SK-N-SH (cell line): ENCODE measurements at regions not wholly inside any gene's neighbourhood (a gene's known extent, or its start where the extent isn't known, plus 50 kb on each side); places are given as distances from the start of the nearest gene placed in this dataset.

Source experiments
- CTCF ChIA-PET: fragments of 300-600, 350-600 bp; formaldehyde crosslinking; extraction: SDS; loops from one replicate; lab custom pipeline; 2021; lab: Yijun Ruan, JAX
- POLR2A ChIA-PET: fragments of 350-600 bp; sonication (Branson Sonifier 250); formaldehyde crosslinking; extraction: SDS; loops from one replicate; lab custom pipeline; 2020; ENCODE audit warnings: antibody characterized with exemption, inconsistent platforms; lab: Yijun Ruan, JAX
- DNase-seq: peaks from one replicate; pipeline ENCODE4 v3.0.0; 2012
- H2AFZ ChIP-seq: fragments of 200-600 bp; sonication (generic); 2 replicates; pipeline ENCODE4 v1.8.1; 2016; ENCODE audit warnings: antibody characterized with exemption, mild to moderate bottlenecking, low read depth
- H3F3A ChIP-seq: fragments of 200-600 bp; sonication (generic); replicated peaks from 2 replicates; pipeline ENCODE3; 2016; ENCODE audit warnings: antibody characterized with exemption, mild to moderate bottlenecking; ENCODE audit not compliant: insufficient read depth
- H3K27ac ChIP-seq, 2 experiments: fragments of 200-500 bp in 1 of 2; fragments of 200-600 bp in 1 of 2; sonication (Bioruptor generic) in 1 of 2; sonication (generic), shearing (Covaris generic) in 1 of 2; 2 replicates each; pipeline versions ENCODE4 v1.5.1 to v1.6.1; 2014 to 2016; ENCODE audit warnings: low read depth in 2 of 2, inconsistent platforms in 1 of 2, low read length in 1 of 2, mild to moderate bottlenecking in 1 of 2, mixed read lengths in 1 of 2
- H3K27me3 ChIP-seq: fragments of 200-600 bp; sonication (generic), shearing (Covaris generic); 2 replicates; pipeline ENCODE4 v1.6.1; 2016; ENCODE audit warnings: mixed run types; ENCODE audit not compliant: insufficient read depth
- H3K36me3 ChIP-seq, 2 experiments: fragments of 200-500 bp in 1 of 2; fragments of 200-600 bp in 1 of 2; sonication (Bioruptor generic) in 1 of 2; sonication (generic) in 1 of 2; replicated peaks in 1 of 2; 2 replicates each; pipeline versions ENCODE3 to v1.5.1; 2014 to 2016; ENCODE audit warnings: low read length in 1 of 2, mild to moderate bottlenecking in 1 of 2; ENCODE audit not compliant: insufficient read depth in 2 of 2, control insufficient read depth in 1 of 2
- H3K4me1 ChIP-seq, 2 experiments: fragments of 200-500 bp in 1 of 2; fragments of 200-600 bp in 1 of 2; sonication (Bioruptor generic) in 1 of 2; sonication (generic), shearing (Covaris generic) in 1 of 2; 2 replicates each; pipeline versions ENCODE4 v1.5.1 to v1.6.1; 2014 to 2016; ENCODE audit warnings: low read depth in 1 of 2, low read length in 1 of 2, mixed run types in 1 of 2; ENCODE audit not compliant: insufficient read depth in 2 of 2, control insufficient read depth in 1 of 2
- H3K4me2 ChIP-seq: fragments of 200-600 bp; sonication (generic), shearing (Covaris generic); 2 replicates; pipeline ENCODE4 v1.6.1; 2017; ENCODE audit warnings: mixed run types
- H3K4me3 ChIP-seq, 2 experiments: fragments of 200-500 bp in 1 of 2; fragments of 200-600 bp in 1 of 2; sonication (Bioruptor generic) in 1 of 2; sonication (generic), shearing (Covaris generic) in 1 of 2; 2 replicates each; pipeline versions ENCODE4 v1.5.1 to v1.8.1; 2014 to 2016; ENCODE audit warnings: low read depth in 2 of 2, inconsistent platforms in 1 of 2, low read length in 1 of 2, mild to moderate bottlenecking in 1 of 2, mixed read lengths in 1 of 2, moderate library complexity in 1 of 2
- H3K79me2 ChIP-seq: fragments of 200-600 bp; sonication (generic); 2 replicates; pipeline ENCODE4 v1.8.1; 2017; ENCODE audit warnings: mild to moderate bottlenecking; ENCODE audit not compliant: insufficient read depth
- H3K9ac ChIP-seq: fragments of 200-600 bp; sonication (generic); 2 replicates; pipeline ENCODE4 v1.6.1; 2017; ENCODE audit warnings: mixed run types
- H3K9me2 ChIP-seq: fragments of 200-600 bp; sonication (generic); 2 replicates; pipeline ENCODE4 v1.6.1; 2017; ENCODE audit warnings: mixed run types
- H3K9me3 ChIP-seq: fragments of 200-600 bp; sonication (generic); 2 replicates; pipeline ENCODE4 v1.6.1; 2017; ENCODE audit warnings: mixed run types, mild to moderate bottlenecking, moderate library complexity
- H4K20me1 ChIP-seq: fragments of 200-600 bp; sonication (generic); 2 replicates; pipeline ENCODE4 v1.6.1; 2017; ENCODE audit warnings: mild to moderate bottlenecking, mixed run types; ENCODE audit not compliant: insufficient read depth
- CHD2 ChIP-seq: fragments of 150-350 bp; IDR thresholded peaks from 2 replicates; pipeline ENCODE4 v1.6.1; 2018; ENCODE audit warnings: low read length; ENCODE audit not compliant: partially characterized antibody
- EZH2phosphoT487 ChIP-seq: fragments of 200-600 bp; sonication (generic); IDR thresholded peaks from 2 replicates; pipeline ENCODE4 v1.6.1; 2017; ENCODE audit warnings: low read depth, mixed run types, mild to moderate bottlenecking, antibody characterized with exemption, moderate library complexity, borderline replicate concordance
- FOSL2 ChIP-seq: IDR thresholded peaks from 2 replicates; pipeline ENCODE4 v1.4.0; 2012; ENCODE audit warnings: low read depth, mild to moderate bottlenecking, moderate library complexity, borderline replicate concordance
- FOXJ3 ChIP-seq: sonication (generic); formaldehyde crosslinking; IDR thresholded peaks from 2 replicates; pipeline ENCODE4 v1.5.1; 2020; ENCODE audit warnings: mild to moderate bottlenecking, missing genetic modification reagents
- JUND ChIP-seq: IDR thresholded peaks from 2 replicates; pipeline ENCODE4 v1.4.0; 2012
- MXI1 ChIP-seq: IDR thresholded peaks from 2 replicates; pipeline ENCODE4 v1.6.1; 2012; ENCODE audit warnings: mild to moderate bottlenecking, low read depth, low read length, improper control_type of control experiment
- NRF1 ChIP-seq: IDR thresholded peaks from 2 replicates; pipeline ENCODE4 v1.6.1; 2012; ENCODE audit warnings: low read depth, mild to moderate bottlenecking, low read length
- RCOR1 ChIP-seq: fragments of 150-350 bp; IDR thresholded peaks from 2 replicates; pipeline ENCODE4 v1.6.1; 2017; ENCODE audit warnings: antibody characterized with exemption, low read length
- SIN3A ChIP-seq: IDR thresholded peaks from 2 replicates; pipeline ENCODE4 v1.6.1; 2012; ENCODE audit warnings: low read depth, mild to moderate bottlenecking, low read length, moderate library complexity, borderline replicate concordance
- TAF1 ChIP-seq: IDR thresholded peaks from 2 replicates; pipeline ENCODE4 v1.6.1; 2012; ENCODE audit warnings: low read depth, mild to moderate bottlenecking, low read length, moderate library complexity, borderline replicate concordance
- YY1 ChIP-seq: IDR thresholded peaks from 2 replicates; pipeline ENCODE4 v1.4.0; 2012; ENCODE audit warnings: low read depth, mild to moderate bottlenecking
- WGBS: methylation state at CpG from one replicate; pipeline ENCODE4 v1.1.6; 2017; ENCODE audit warnings: low lambda C conversion rate; 5-methylcytosine and 5-hydroxymethylcytosine counted together
- TF ChIP-seq, protein P1 (sequence below): fragments of 150-350 bp; IDR thresholded peaks from 2 replicates; pipeline ENCODE4 v1.6.1; 2017; ENCODE audit warnings: antibody characterized with exemption, low read length, low read depth, borderline replicate concordance
- TF ChIP-seq, protein P2 (sequence below): fragments of 150-350 bp; IDR thresholded peaks from 2 replicates; pipeline ENCODE4 v1.6.1; 2016; ENCODE audit warnings: mild to moderate bottlenecking, low read depth, low read length
- TF ChIP-seq, protein P3 (sequence below): IDR thresholded peaks from 2 replicates; pipeline ENCODE4; 2012
- TF ChIP-seq, protein P4 (sequence below): IDR thresholded peaks from 2 replicates; pipeline ENCODE4 v1.4.0; 2012; ENCODE audit warnings: low read depth, borderline replicate concordance

- no peaks in the 10 kb centered on the region for H3K79me2 ChIP-seq
- ChIA-PET POLR2A (no interaction called here), CTCF (no interaction called here)
- no peaks in the 10 kb centered on the region for H3K36me3 ChIP-seq
- H3F3A ChIP-seq, result no peaks in the 10 kb centered on the region
- no peaks in the 10 kb centered on the region for H3K4me1 ChIP-seq
- TF ChIP-seq, protein P1, sequence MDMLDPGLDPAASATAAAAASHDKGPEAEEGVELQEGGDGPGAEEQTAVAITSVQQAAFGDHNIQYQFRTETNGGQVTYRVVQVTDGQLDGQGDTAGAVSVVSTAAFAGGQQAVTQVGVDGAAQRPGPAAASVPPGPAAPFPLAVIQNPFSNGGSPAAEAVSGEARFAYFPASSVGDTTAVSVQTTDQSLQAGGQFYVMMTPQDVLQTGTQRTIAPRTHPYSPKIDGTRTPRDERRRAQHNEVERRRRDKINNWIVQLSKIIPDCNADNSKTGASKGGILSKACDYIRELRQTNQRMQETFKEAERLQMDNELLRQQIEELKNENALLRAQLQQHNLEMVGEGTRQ, result no peak
- TF ChIP-seq NRF1, result no peak
- no peak for TF ChIP-seq RCOR1
- TF ChIP-seq, protein P2, sequence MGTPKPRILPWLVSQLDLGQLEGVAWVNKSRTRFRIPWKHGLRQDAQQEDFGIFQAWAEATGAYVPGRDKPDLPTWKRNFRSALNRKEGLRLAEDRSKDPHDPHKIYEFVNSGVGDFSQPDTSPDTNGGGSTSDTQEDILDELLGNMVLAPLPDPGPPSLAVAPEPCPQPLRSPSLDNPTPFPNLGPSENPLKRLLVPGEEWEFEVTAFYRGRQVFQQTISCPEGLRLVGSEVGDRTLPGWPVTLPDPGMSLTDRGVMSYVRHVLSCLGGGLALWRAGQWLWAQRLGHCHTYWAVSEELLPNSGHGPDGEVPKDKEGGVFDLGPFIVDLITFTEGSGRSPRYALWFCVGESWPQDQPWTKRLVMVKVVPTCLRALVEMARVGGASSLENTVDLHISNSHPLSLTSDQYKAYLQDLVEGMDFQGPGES, result no peak
- TF ChIP-seq, protein P3, sequence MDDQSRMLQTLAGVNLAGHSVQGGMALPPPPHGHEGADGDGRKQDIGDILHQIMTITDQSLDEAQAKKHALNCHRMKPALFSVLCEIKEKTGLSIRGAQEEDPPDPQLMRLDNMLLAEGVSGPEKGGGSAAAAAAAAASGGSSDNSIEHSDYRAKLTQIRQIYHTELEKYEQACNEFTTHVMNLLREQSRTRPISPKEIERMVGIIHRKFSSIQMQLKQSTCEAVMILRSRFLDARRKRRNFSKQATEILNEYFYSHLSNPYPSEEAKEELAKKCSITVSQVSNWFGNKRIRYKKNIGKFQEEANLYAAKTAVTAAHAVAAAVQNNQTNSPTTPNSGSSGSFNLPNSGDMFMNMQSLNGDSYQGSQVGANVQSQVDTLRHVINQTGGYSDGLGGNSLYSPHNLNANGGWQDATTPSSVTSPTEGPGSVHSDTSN, result no peak
- no peak overlapping the region for H3K4me2 ChIP-seq
- no peak overlapping the region for H2AFZ ChIP-seq
- H3K27me3 ChIP-seq, result no peaks in the 10 kb centered on the region
- no peak overlapping the region for H3K4me3 ChIP-seq
- H3K9ac ChIP-seq, result no peak overlapping the region
- H3K9me3 ChIP-seq, result no peaks in the 10 kb centered on the region
- DNase-seq, result no peak
- no peaks in the 10 kb centered on the region for H4K20me1 ChIP-seq
- 4% methylated on average over 1 of the region's 1 CpG for WGBS
- H3K9me2 ChIP-seq, result no peaks in the 10 kb centered on the region
- no peak overlapping the region for H3K27ac ChIP-seq
Measured at GRCh38 chr3:6222069-6222468, 638.8 kb upstream of the GRM7 start.

DNA sequence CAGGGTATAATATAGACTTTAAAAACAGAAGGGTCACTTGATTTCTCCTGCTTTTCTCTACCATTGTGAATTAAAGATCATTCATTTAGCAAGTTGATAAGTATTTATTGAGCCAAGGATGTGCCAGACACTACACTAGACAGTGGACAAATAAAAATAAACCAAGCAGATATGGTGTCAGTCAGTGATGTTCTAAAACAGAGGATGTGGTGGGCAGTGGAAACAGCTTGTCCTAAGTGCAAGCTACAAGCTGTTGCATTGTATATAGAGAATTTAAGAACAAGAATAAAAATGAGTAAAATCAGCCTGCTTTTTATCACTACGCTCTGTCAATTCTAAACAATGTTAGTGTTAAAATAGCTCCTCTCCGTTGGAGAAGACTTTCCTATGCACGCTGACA is 637.3 kb upstream of the GRM7 start:
- no peak for TF ChIP-seq YY1
- no peak for TF ChIP-seq RCOR1
- TF ChIP-seq FOSL2, result no peak
- no peak for TF ChIP-seq FOXJ3 (CRISPR knock-in tag)
- TF ChIP-seq, protein P2, result no peak
- TF ChIP-seq EZH2phosphoT487, result no peak
- TF ChIP-seq JUND, result no peak
- no peak for TF ChIP-seq MXI1
- no peak for TF ChIP-seq CHD2
- no peak for TF ChIP-seq TAF1
- TF ChIP-seq, protein P1, result no peak
- TF ChIP-seq, protein P4, sequence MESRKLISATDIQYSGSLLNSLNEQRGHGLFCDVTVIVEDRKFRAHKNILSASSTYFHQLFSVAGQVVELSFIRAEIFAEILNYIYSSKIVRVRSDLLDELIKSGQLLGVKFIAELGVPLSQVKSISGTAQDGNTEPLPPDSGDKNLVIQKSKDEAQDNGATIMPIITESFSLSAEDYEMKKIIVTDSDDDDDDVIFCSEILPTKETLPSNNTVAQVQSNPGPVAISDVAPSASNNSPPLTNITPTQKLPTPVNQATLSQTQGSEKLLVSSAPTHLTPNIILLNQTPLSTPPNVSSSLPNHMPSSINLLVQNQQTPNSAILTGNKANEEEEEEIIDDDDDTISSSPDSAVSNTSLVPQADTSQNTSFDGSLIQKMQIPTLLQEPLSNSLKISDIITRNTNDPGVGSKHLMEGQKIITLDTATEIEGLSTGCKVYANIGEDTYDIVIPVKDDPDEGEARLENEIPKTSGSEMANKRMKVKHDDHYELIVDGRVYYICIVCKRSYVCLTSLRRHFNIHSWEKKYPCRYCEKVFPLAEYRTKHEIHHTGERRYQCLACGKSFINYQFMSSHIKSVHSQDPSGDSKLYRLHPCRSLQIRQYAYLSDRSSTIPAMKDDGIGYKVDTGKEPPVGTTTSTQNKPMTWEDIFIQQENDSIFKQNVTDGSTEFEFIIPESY, result no peak
- no peak for TF ChIP-seq SIN3A
- no peak overlapping the region for H3K4me3 ChIP-seq
- no peak overlapping the region for H3K9ac ChIP-seq
- H3K79me2 ChIP-seq, result no peaks in the 10 kb centered on the region
- DNase-seq, result no peak
- no peaks in the 10 kb centered on the region for H3F3A ChIP-seq
- no peaks in the 10 kb centered on the region for H3K27me3 ChIP-seq
- ChIA-PET POLR2A (no interaction called here), CTCF (no interaction called here)
- 22% methylated on average over 3 of the region's 3 CpGs for WGBS
- H3K36me3 ChIP-seq, result no peaks in the 10 kb centered on the region
- no peaks in the 10 kb centered on the region for H3K4me1 ChIP-seq
- H3K9me3 ChIP-seq, result no peaks in the 10 kb centered on the region
- no peaks in the 10 kb centered on the region for H4K20me1 ChIP-seq
- H3K4me2 ChIP-seq, result no peak overlapping the region
- no peaks in the 10 kb centered on the region for H3K9me2 ChIP-seq
- H2AFZ ChIP-seq, result no peak overlapping the region
- H3K27ac ChIP-seq, result no peak overlapping the region
